GM12864 (cell line): ENCODE measurements at regions not wholly inside any gene's neighbourhood (a gene's known extent, or its start where the extent isn't known, plus 50 kb on each side); places are given as distances from the start of the nearest gene placed in this dataset.

Experiments used
- DNase-seq: peaks from one replicate; pipeline ENCODE4 v3.0.0-alpha.2; 2011; ENCODE audit warnings: low read depth
- H3K4me3 ChIP-seq: 2 replicates; pipeline ENCODE4 v1.5.1; 2011; ENCODE audit warnings: mild to moderate bottlenecking, low read depth, low read length, control low read depth
- CTCF ChIP-seq: IDR thresholded peaks from 2 replicates; pipeline ENCODE4 v1.5.1; 2011; ENCODE audit warnings: low read depth, mild to moderate bottlenecking, moderate library complexity, low read length, control low read depth, inconsistent platforms; ENCODE audit errors: missing control alignments

GRCh38 chr13:40383132-40383531 is 283.3 kb downstream of the FOXO1 start:
- DNase-seq = no peak
- no peak overlapping the region for H3K4me3 ChIP-seq
- TF ChIP-seq CTCF = no peak

- no peak overlapping the region for H3K4me3 ChIP-seq
- DNase-seq = no peak
- no peak for TF ChIP-seq CTCF
These were observed 282.6 kb downstream of the FOXO1 start for GRCh38 chr13:40383885-40384284.

GRCh38 chr13:40384976-40385857 is 281.2 kb downstream of the FOXO1 start:
- no peak for DNase-seq
- H3K4me3 ChIP-seq = no peak overlapping the region
- no peak for TF ChIP-seq CTCF

- no peak overlapping the region for H3K4me3 ChIP-seq
- DNase-seq = no peak
- no peak for TF ChIP-seq CTCF
These were observed 280.6 kb downstream of the FOXO1 start for GRCh38 chr13:40385858-40386180.

DNA sequence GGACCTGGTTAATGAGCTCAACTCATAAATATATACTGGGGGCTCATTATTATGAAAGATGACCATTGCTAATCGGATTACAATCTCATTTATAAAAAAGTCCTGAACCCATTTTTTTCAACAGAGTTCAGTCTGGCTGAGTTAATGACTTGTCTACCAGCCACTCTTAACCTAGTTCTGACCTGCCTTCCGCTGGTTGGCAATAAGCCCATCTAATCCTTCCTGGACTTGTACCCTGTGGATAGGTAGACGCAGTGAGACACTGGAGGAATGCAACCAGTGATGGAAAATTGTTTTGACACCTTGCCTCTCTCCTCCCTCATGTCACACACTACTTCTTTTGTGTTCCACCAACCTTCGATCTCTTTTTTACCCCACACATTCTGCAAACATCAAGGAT is 279.9 kb downstream of the FOXO1 start:
- DNase-seq = no peak
- no peak overlapping the region for H3K4me3 ChIP-seq
- no peak for TF ChIP-seq CTCF

DNA sequence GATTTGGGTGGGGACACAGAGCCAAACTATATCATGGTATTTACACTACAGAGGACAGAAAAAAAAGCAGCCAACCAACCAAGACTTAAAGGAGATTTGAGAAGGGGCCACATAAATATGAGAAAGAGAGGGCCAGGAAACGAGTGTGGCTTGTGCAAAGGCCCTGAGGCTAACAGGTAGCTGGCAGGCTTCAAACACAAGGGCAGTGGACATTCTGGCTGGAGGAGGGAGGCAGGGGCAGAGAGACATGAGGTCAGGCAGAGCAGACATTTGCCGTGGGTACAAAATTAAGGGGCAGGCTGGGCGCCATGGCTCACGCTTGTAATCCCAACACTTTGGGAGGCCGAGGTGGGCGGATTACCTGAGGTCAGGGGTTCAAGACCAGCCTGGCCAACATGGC is 278.7 kb downstream of the FOXO1 start:
- TF ChIP-seq CTCF = no peak
- no peak overlapping the region for H3K4me3 ChIP-seq
- no peak for DNase-seq

DNA sequence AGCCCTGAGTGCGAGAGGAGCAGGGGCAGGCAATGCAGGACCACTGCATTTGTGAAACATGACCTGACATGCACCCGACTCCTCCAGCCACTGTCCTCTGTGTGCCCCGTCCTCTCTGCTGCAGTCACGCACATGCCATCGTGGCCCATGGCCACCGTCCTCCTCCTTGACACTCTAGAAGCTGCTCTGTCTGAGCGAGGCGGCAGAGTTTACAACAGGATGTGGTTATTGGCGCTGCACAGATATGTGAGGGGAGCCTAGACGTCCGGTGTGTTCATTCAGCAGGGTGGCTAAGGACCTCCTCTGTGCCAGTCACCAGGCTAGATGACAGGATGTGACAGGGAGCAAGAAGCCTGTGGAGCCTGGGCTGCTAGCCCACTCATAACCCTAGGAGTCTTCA is 277.8 kb downstream of the FOXO1 start:
- no peak for TF ChIP-seq CTCF
- peak; percentile 77 for DNase-seq
- peak overlapping the region; percentile 7 for H3K4me3 ChIP-seq
